MV-4-11 (cell line): ENCODE measurements at regions not wholly inside any gene's neighbourhood (a gene's known extent, or its start where the extent isn't known, plus 50 kb on each side); places are given as distances from the start of the nearest gene placed in this dataset.

ENCODE experiments used
- DNase-seq: peaks from one replicate; lab custom pipeline; 2025; lab: John Stamatoyannopoulos, UW

DNA sequence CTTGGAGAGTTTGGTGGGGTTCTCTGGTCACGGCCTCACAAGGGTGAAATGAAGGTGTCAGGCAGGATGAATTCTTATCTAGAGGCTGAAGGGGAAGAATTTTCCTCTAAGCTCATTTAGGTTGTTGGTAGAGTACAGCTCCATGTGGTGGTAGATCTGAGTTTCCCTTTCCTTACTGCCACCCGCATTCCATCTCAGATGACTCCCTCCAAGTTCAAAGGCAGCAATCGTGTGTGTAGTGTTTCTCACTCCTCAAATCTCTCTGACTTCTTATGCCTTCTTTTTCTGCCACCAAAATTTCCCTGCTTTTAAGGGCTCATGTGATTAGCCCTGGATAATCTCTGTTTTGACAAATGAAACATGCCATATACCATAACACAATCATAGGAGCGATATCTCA is 135.5 kb upstream of the MYOCD start:
- DNase-seq, result no peak

DNA sequence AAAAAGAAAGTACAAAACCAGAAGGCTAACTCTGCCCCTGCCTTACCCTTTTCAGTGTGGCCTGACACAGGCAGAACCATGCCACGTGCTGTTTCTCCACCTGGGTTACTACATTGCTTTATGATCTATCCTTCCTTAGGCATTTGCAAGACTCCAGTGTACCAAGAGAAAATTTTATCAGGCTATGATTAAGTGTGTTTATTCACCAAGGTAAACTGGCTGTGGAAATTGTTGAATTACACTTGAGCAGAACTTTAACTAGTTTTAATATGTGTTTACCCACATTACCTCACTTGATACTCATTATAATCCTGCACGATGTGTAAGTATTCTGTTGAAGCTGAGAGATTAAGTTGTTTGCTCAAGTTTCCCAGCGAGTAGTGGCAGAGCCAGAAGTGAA is 129.7 kb upstream of the MYOCD start:
- no peak for DNase-seq

- no peak for DNase-seq
Measured at GRCh38 chr17:12536472-12536871, 129.2 kb upstream of the MYOCD start.

- no peak for DNase-seq
Measured at GRCh38 chr17:12537436-12537835, 128.3 kb upstream of the MYOCD start.

DNA sequence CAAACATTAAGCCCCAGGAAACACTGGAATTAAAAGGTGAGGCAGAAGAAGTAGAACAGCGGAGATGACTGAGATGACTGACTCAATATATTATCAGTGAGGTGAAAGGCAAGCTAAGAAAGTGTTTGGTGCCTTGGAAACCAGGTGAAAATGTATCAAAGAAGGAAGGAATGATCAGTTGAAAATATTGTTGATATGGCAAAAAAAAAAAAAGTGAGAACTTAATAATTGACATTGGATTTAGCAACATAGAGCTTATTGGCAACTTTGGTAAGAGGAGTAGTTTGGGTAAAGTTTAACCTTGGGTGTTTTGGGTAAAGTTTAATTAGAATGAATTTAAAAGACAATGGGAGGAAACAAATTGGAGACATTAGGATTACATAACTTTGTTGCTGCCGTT is 127.7 kb upstream of the MYOCD start:
- DNase-seq, result no peak

DNA sequence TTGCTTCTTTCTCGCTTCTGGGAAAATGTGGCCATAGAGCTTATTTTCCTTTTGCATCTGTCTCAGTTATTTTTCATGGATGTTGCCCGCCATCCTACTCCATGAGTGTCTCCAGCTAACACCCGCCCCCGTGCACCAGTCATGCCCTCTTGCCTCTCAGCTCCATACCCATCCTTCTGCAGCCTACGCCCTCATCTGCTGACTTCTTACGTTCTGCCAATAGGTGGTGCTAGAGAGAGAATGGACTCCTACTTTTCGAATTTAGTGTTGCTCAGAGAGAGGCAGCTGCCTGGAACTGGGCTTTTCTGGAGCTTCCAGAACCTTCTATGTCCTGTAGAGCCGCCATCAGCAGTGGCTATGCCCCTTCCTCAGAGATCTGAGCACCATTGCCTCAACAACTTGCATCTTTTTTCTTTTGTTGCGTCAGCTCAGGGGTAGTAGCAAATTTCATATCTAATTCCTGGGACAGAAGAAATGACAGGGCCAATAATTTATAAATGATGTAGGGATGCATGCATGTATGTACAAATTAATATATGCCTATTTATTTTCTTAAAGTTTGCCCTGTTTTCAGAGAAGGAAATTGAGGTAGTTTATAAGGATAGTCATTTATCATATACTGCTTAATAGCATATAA is 119.7 kb upstream of the MYOCD start:
- peak; percentile 22 for DNase-seq

DNA sequence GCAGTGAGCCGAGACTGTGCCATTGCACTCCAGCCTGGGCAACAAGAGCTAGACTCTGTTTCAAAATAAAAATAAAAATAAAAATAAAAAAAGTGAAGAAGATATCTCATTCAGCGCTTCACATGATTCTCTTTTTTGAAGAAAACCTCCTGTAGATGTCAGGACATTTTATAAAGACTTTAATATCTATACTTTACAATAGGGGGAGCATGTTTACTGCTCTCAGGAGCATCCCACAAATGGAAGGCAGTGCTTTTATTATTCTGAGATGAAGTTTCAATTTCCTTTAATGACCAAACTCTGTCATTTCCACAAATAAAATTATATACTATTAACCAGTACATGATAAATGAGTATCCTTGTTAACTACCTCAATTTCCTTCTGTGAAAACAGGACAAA is 118.7 kb upstream of the MYOCD start:
- DNase-seq, result no peak

DNA sequence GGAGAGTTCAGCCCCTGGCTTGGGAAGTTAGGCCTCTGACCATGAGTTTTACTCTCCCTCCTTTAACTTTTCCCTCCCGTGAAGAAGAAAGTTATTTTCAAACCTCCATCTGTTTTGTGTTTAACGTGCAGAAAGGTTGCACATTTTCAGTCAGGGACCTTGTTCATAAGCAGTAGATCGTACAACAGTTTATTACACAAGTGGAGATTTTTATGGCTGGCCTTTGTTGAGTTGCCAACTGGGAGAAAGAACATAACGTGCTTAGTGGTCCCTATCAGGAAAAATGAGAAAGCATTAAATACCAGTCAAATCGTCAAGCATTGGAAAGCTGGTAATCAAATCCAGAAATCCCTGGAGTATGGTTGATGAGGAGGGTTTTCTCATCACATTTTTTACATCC is 117.9 kb upstream of the MYOCD start:
- DNase-seq, result no peak

DNA sequence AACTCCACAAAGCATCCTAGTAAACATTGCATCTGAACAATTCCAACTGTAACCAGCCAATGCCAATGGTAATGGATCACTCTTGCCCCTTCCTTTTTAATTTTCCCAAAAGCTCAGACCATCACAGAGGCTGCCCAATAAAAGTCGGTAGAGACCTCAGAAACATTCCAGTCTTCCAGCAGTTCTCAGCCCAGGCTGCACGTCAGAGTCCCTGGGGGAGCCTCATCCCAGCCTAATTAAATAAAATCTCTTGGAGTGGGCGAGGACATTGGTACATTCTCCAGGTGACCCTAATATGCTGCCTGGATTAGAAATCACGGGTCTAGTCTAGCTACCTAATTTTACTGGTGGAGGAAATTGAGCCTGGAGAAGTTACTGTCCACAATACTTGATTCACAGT is 117.1 kb upstream of the MYOCD start:
- DNase-seq, result no peak

- no peak for DNase-seq
Measured at GRCh38 chr17:12549499-12550041, 116.1 kb upstream of the MYOCD start.

GRCh38 chr17:12553625-12554024 is 112.1 kb upstream of the MYOCD start:
- DNase-seq, result no peak

DNA sequence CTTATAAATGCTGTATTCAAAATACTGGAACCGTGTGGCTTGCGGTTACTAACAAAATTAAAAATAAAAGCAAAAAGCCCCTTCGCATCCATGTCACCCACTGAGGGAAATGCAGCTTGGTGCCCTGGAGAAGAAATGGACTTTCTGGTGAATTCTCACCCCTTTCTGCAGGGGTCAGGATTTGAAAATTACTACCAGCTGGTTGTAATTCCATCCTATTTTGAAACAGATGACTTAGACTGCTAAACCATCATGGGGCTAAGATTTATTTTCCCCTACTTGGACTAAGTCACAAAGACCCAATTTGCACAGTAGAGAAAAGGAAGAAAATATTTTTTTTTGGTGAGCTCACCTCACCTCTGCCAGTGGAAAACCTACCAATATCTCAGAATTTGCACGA is 111.4 kb upstream of the MYOCD start:
- DNase-seq, result no peak

GRCh38 chr17:12566291-12566690 is 99.4 kb upstream of the MYOCD start:
- no peak for DNase-seq

DNA sequence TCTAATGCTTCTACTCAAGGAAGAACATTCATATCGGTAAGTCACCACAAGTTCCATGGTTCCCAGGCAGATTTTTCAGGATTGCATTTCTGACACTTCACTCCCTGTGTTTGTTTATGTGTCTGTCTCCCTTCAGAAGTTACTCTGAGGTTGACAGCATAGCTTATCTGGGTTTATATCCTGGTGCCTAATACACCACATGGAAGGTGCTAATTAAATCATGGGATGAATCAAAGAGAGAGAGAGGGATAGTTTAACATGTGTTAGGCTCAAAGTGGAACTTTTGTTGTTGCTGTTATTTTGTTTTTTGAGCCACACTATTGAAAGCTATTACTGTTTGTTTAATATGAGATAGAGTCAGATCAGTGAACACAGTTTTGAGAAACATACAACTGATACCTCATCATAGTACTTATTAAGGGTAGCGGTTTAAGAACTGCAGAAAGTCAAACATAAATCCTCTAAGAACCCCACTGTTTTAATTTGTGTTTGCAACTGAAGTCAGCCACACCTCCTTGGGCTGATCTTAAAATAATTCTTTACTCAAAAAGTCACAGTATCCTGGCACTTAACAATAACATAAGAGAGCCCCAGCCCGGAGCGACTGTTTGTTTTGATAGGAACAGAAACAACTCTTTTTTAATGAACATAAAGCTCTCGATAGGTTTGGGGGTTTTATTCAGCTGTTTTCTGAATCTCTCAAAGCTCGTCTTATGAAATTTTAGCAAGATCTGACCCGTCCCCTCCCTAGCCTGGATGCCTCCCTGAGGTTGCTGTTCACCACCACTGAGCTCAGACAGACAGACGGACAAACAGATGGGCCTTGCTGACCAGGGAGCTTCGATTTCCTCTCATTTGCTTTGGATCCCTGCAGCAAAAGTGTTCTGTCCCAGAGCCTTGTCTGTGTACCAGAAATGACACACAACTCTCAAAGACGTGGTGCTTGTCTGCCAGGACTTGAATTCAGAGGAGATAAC is 98.3 kb upstream of the MYOCD start:
- no peak for DNase-seq

DNA sequence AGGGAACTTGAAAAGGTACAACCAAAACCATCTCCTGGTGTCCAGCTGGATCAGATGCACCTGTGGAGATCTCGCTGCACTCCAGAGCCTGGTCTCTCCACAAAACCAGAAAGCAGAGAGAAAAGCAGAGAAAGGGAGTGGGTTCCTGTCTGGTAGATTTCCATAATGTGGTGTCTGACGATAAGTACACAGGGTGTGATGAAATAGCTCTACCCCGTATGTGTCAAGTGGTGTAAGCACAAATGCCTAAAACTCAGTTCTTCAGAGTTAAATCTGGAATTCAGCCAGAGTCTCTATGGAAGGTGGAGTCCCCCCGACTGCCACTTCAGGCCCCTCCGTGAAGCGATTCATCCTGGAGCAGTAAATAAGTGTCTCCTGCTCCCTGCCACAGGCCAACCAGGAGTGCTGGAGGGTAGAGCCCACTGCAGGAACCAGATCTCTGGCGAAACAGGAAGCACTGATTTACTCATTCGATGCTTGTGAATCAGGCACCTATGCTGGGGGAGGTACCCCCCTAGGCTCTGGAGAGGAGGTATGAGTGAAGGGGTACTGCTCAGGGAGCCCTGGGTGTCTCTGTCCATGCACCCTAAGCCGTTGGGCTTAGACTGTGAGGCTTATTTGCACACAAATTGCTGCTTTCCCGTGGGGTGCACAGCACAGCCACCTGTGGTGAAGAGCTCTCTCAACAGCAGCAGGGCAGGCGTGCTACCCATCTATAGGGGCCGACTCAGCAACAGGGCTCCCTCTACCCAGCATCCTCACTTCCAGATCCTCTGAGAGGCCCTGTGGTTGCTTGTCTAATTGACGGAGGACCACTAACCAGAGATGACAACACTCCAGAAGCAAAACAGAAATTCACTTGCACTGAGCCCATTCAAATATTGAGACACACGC is 97.1 kb upstream of the MYOCD start:
- DNase-seq, result no peak

GRCh38 chr17:12571606-12572005 is 94.1 kb upstream of the MYOCD start:
- no peak for DNase-seq

- DNase-seq, result no peak
Measured at GRCh38 chr17:12574525-12574924, 91.2 kb upstream of the MYOCD start.

DNA sequence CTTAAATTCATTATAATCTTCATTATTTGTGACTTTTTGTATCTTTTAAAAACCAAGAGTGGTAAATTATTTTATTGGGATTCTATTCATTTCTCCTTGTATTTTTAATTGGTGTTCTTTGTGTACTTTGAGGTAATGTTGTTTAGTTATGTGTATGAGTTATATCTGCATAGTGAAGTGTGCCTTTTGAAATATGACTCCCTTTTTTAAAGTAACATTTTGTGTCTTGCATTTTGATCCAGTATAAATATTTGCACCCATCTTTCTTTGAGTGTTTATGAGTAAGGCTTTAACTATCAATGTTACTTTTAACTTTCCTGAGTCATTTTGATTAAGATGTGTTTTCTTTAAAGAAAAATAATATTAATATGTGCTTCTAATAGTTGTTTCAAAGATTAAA is 90.0 kb upstream of the MYOCD start:
- no peak for DNase-seq

DNA sequence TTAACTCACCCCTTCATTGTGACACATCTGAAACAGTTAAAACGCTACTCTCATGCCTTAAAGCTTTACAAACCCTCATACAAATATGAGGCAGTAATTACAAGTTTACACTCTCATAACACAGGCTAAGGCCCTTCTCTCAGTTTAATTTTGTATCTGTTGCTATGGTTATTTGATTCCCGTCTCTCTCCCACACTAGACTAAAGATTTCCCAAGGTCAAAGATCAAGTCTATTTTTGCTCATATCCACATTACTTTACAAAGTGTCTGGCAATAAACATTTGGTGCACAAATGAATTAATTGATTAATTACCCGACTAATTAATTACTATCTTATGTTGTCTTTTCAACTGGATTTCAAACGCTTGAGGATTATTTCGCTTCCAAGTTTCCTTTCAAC is 86.4 kb upstream of the MYOCD start:
- no peak for DNase-seq

- DNase-seq, result no peak
Measured at GRCh38 chr17:12580640-12581039, 85.0 kb upstream of the MYOCD start.

- no peak for DNase-seq
Measured at GRCh38 chr17:12584727-12585126, 81.0 kb upstream of the MYOCD start.

GRCh38 chr17:12588531-12588930 is 77.2 kb upstream of the MYOCD start:
- DNase-seq, result no peak
